ENCODE measurements at regions not wholly inside any gene's neighbourhood (a gene's known extent, or its start where the extent isn't known, plus 50 kb on each side); places are given as distances from the start of the nearest gene placed in this dataset.

DNA sequence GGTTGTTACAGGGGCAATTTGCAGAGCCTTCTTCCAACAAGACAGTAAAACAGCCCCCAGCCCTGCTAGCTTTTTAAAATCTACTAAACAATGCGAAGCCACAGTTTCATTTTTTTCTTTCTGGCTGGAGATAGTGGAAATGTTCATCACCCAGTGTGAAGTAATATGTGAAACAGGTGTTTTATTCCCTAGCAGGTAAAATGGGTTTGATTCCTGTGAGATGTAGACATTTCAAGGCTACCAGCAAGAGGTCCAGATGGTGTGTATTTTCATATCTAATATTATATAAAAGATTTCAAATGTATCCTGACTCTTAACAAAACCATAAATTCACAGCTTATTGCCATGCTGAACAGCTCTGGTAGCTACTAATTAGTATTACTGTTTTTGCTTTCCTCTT lies 160.3 kb downstream of the SATB1 start:
- TF ChIP-seq, protein P1, sequence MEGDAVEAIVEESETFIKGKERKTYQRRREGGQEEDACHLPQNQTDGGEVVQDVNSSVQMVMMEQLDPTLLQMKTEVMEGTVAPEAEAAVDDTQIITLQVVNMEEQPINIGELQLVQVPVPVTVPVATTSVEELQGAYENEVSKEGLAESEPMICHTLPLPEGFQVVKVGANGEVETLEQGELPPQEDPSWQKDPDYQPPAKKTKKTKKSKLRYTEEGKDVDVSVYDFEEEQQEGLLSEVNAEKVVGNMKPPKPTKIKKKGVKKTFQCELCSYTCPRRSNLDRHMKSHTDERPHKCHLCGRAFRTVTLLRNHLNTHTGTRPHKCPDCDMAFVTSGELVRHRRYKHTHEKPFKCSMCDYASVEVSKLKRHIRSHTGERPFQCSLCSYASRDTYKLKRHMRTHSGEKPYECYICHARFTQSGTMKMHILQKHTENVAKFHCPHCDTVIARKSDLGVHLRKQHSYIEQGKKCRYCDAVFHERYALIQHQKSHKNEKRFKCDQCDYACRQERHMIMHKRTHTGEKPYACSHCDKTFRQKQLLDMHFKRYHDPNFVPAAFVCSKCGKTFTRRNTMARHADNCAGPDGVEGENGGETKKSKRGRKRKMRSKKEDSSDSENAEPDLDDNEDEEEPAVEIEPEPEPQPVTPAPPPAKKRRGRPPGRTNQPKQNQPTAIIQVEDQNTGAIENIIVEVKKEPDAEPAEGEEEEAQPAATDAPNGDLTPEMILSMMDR (IDR thresholded peaks at IDR 0.05; ENCODE audit: insufficient read depth, low read length), result no peak
- no peak for TF ChIP-seq POLR2AphosphoS5 (IDR thresholded peaks at IDR 0.05; ENCODE audit: low read depth)
- TF ChIP-seq, protein P2, sequence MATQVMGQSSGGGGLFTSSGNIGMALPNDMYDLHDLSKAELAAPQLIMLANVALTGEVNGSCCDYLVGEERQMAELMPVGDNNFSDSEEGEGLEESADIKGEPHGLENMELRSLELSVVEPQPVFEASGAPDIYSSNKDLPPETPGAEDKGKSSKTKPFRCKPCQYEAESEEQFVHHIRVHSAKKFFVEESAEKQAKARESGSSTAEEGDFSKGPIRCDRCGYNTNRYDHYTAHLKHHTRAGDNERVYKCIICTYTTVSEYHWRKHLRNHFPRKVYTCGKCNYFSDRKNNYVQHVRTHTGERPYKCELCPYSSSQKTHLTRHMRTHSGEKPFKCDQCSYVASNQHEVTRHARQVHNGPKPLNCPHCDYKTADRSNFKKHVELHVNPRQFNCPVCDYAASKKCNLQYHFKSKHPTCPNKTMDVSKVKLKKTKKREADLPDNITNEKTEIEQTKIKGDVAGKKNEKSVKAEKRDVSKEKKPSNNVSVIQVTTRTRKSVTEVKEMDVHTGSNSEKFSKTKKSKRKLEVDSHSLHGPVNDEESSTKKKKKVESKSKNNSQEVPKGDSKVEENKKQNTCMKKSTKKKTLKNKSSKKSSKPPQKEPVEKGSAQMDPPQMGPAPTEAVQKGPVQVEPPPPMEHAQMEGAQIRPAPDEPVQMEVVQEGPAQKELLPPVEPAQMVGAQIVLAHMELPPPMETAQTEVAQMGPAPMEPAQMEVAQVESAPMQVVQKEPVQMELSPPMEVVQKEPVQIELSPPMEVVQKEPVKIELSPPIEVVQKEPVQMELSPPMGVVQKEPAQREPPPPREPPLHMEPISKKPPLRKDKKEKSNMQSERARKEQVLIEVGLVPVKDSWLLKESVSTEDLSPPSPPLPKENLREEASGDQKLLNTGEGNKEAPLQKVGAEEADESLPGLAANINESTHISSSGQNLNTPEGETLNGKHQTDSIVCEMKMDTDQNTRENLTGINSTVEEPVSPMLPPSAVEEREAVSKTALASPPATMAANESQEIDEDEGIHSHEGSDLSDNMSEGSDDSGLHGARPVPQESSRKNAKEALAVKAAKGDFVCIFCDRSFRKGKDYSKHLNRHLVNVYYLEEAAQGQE (IDR thresholded peaks at IDR 0.05; ENCODE audit: insufficient replicate concordance, low read depth), result no peak

All from HL-60 (cell line).